Stomach smooth muscle (tissue), 2 donors: ENCODE measurements at regions not wholly inside any gene's neighbourhood (a gene's known extent, or its start where the extent isn't known, plus 50 kb on each side); places are given as distances from the start of the nearest gene placed in this dataset.

ENCODE experiments used
- H3K27ac ChIP-seq: one replicate; pipeline ENCODE4 v1.7.0; 2013; ENCODE audit warnings: mild to moderate bottlenecking, low read length, inconsistent platforms
- H3K27me3 ChIP-seq, 2 donors: one replicate each; pipeline ENCODE4 v1.7.0; 2013; ENCODE audit warnings: low read length in 2 of 2; ENCODE audit not compliant: insufficient read depth in 2 of 2, control insufficient read depth in 1 of 2
- H3K36me3 ChIP-seq, 2 donors: one replicate each; pipeline ENCODE4 v1.7.0; 2013; ENCODE audit warnings: low read length in 2 of 2; ENCODE audit not compliant: control insufficient read depth in 2 of 2, insufficient read depth in 2 of 2
- H3K4me1 ChIP-seq: one replicate; pipeline ENCODE4 v1.7.0; 2013; ENCODE audit warnings: low read length; ENCODE audit not compliant: control insufficient read depth, insufficient read depth
- H3K4me3 ChIP-seq, 2 donors: one replicate each; pipeline ENCODE4 v1.7.0; 2013; ENCODE audit warnings: low read length in 2 of 2
- H3K9ac ChIP-seq, 2 donors: one replicate each; pipeline ENCODE4 v1.7.0; 2013; ENCODE audit warnings: low read length in 2 of 2, mild to moderate bottlenecking in 1 of 2
- H3K9me3 ChIP-seq, 2 donors: one replicate each; pipeline ENCODE4 v1.7.0; 2013; ENCODE audit warnings: low read length in 2 of 2; ENCODE audit not compliant: control insufficient read depth in 2 of 2
- donor health status: healthy.
- donor health status: Pancreatic carcinoma.

DNA sequence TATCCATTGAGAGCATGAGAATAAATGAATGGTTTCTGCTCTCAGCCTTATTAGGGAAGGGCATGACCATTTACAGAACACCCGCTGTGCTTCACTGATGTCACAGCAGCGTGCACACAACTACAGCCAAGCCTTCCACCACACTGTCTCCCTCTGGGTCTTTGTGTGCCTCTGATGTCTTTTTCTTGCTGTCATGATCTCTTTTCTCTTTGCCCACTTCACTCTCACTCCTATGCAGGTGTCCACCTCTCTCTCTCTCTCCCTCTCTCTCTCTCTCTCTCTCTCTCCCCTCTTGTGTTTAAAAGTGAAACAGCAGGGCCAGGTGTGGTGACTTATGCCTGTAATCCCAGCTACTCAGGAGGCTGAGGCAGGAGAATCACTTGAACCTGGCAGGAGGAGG lies 232.5 kb upstream of the JUN start:
- no peaks in the 10 kb centered on the region for H3K36me3 ChIP-seq
- no peaks in the 10 kb centered on the region for H3K27me3 ChIP-seq
- no peak overlapping the region for H3K27ac ChIP-seq
- H3K4me1 ChIP-seq: peaks cover 21% of the 10 kb centered on the region
- no peak overlapping the region for H3K4me3 ChIP-seq
- no peak overlapping the region for H3K9ac ChIP-seq
- H3K9me3 ChIP-seq: peaks cover 0 to 4% of the 10 kb centered on the region in 2 donors

DNA sequence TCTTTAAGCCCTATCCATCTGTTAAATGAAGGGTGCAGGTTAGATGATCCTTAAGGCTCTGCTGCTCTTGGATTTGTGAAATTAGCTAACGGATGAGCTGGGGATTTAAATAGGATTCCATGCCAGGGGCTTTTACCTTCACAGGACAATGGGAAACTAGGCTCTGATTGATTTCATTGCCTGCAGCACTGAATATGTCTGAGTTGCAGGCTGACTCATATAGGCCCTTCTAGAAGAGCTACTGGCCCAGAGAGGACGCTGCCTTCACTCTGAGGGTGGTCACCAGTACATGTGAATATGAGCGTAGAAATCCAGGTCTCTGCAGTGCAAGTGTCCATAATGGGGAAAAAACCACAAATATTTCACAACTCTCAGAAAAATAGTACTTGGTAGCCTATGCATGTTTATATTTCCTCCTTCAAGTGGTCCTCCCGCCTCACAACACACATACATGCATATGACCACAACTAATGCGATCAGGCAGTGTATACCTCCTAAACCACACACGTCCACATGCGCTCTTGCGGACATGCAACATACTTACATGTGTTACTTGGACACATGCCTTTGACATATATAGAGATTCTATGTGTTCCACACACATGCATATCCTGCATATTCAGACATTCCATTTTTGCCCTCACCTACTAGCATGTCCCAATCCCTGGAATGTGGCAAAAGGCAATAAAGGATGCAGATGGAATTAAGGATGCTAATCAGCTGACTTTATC lies 233.8 kb upstream of the JUN start:
- no peaks in the 10 kb centered on the region for H3K27me3 ChIP-seq
- H3K9ac ChIP-seq: no peak overlapping the region
- H3K9me3 ChIP-seq: peaks cover 0 to 4% of the 10 kb centered on the region in 2 donors
- no peak overlapping the region for H3K27ac ChIP-seq
- H3K4me1 ChIP-seq: peaks cover 21% of the 10 kb centered on the region
- H3K36me3 ChIP-seq: no peaks in the 10 kb centered on the region
- no peak overlapping the region for H3K4me3 ChIP-seq

DNA sequence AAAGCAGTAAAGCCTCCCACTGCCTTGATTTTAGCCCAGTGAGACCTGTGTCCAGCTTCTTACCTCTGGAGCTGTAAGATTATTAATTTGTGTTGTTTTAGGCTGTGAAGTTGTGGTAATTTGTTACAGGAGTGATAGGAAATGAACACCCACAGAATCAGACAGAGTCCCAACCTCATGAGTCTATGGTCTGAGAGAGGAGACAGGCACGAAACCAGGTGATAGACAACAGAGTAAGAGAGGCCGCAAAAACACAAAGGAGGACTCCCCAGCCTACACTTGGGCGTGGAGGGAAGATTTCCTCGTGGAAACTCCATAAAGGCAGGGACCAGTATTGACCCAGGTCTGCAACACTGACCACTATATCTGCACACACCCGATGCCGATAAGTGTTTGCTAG lies 234.6 kb upstream of the JUN start:
- no peaks in the 10 kb centered on the region for H3K36me3 ChIP-seq
- no peak overlapping the region for H3K9ac ChIP-seq
- H3K27me3 ChIP-seq: no peaks in the 10 kb centered on the region
- peaks cover 15% of the 10 kb centered on the region for H3K4me1 ChIP-seq
- H3K27ac ChIP-seq: no peak overlapping the region
- no peak overlapping the region for H3K4me3 ChIP-seq
- peaks cover 0 to 4% of the 10 kb centered on the region in 2 donors for H3K9me3 ChIP-seq

DNA sequence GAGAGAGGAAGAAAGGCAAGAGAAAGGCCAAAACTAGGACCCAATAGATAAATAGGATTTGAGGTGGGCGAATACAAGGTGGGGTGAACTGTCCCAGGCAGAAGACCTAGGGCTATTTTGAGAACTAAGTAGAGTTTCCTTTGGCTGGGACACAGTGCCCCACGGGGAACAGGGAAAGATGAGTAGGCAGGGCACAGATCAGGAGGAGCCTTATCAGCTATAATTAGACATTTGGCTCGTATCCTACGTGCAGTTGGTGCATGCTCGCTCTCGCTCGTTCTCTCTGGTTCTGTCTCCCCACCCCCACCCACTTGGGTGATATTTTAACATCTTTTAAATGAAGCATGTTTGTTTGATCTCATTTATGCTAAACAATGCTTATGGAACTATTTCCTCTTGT lies 235.0 kb upstream of the JUN start:
- Histone ChIP-seq H3K4me1 (peaks cover 11% of the 10 kb centered on the region), H3K27ac (no peak overlapping the region), H3K9ac (no peak overlapping the region), H3K27me3 (no peaks in the 10 kb centered on the region), H3K4me3 (no peak overlapping the region), H3K36me3 (no peaks in the 10 kb centered on the region), H3K9me3 (peaks cover 0 to 4% of the 10 kb centered on the region in 2 donors)

DNA sequence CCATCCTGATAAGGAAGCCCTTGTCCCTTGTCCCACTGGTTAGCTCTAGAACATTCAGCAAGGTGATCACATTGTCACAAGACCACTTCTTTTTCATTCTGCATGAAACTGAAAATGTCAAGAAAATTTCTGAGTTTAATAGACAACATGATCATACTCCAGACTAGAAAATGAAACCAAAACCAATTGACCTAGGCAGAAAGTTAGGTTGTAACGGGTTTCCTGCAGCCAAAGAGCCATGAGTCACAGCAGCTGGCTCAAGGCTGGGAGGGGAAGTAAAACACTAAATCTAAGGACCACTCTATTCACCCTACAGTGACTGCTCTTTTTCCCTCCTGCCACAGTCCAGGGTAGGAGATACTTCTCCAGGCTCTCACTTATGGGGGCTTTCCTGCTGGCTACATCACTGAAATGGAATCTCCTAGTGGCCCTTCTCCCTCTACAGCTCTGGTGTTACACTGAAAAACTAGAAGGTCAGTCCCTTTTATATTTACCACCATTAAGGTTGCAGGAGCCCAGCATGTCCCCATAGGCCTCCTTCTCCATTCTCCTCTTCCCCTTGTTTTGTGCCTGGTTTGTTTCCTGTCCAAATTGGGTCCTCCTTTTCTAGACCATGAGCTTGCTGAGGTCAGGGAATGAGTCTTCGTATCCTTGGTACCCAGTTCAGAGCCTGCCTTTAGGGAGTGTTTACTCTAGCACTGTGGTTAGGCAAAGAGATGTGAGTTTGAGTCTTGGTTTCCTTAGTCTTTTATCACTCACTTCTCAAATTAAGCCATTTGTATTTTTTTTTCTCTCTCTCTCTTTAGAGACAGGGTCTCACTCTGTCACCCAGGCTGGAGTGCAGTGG lies 236.5 kb upstream of the JUN start:
- Histone ChIP-seq H3K4me1 (peaks cover 11% of the 10 kb centered on the region), H3K9me3 (peaks cover 0 to 4% of the 10 kb centered on the region in 2 donors), H3K36me3 (no peaks in the 10 kb centered on the region), H3K4me3 (peak overlapping the region; percentile 45 to 64), H3K27me3 (no peaks in the 10 kb centered on the region), H3K27ac (peak overlapping the region; percentile 37), H3K9ac (peak overlapping the region in 1 of 2 donors; percentile 41)

DNA sequence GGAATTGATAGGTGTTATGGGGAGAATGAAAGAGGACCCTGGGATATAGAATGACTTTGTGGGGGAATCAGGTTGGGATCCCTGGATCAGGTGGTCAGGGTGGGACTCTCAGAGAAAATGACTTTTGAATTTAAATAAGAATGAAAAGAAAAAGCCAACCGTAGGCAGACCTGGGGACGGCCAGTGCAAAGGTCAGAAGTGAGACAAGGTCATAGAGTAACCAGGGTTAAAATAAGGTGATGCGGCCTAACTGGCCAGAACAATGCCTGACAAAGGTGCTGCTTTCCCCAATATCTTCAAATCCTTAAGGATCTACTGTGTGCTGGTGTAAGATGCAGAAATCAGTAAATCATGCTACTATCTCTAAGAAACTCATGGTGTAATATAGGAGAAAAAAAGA lies 238.4 kb upstream of the JUN start:
- Histone ChIP-seq H3K4me1 (peaks cover 15% of the 10 kb centered on the region), H3K27me3 (no peaks in the 10 kb centered on the region), H3K36me3 (no peaks in the 10 kb centered on the region), H3K9ac (no peak overlapping the region), H3K27ac (no peak overlapping the region), H3K4me3 (no peak overlapping the region), H3K9me3 (peaks cover 0 to 4% of the 10 kb centered on the region in 2 donors)

DNA sequence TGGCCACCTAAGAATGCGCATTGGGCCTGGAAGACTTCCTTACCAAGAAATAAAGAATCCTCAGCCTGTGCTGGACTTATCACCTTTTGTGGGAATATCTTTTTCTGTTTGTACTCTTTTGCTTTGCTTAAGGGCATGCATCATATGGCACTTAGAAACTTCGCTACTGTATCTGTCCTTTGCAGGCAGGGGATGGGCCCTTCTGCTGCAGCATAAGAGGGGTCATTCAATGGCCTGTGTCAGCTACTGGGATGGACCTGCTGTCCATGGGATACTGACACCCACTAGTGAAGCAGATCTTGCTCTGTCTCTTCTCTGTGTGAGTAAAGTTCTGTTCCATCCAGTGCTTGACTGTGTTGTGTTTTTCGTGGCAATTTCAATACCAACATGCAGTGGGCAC lies 239.0 kb upstream of the JUN start:
- peaks cover 0 to 3% of the 10 kb centered on the region in 2 donors for H3K9me3 ChIP-seq
- H3K4me1 ChIP-seq: peaks cover 15% of the 10 kb centered on the region
- H3K4me3 ChIP-seq: no peak overlapping the region
- no peak overlapping the region for H3K27ac ChIP-seq
- no peaks in the 10 kb centered on the region for H3K27me3 ChIP-seq
- H3K36me3 ChIP-seq: no peaks in the 10 kb centered on the region
- H3K9ac ChIP-seq: no peak overlapping the region

DNA sequence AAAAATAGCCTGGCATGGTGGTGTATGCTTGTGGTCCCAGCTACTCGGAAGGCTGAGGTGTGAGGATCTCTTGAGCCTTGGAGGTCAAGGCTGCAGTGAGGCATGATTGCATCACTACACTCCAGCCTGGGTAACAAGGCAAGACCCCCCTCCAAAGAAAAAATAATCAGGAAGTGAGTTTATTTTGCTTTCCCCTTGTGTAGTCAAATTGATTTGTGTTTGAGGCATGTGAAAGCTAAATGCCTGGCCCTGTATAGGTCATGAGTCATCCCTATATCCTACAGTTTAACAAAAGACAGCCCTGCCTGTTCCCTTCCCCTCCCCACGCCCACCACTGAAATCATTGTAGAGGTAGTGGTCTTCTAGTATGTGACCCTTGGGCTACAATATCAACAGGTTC lies 241.4 kb upstream of the JUN start:
- Histone ChIP-seq H3K27me3 (no peaks in the 10 kb centered on the region), H3K4me1 (peaks cover 8% of the 10 kb centered on the region), H3K27ac (no peak overlapping the region), H3K36me3 (no peaks in the 10 kb centered on the region), H3K9ac (no peak overlapping the region), H3K4me3 (no peak overlapping the region), H3K9me3 (no peaks in the 10 kb centered on the region)

DNA sequence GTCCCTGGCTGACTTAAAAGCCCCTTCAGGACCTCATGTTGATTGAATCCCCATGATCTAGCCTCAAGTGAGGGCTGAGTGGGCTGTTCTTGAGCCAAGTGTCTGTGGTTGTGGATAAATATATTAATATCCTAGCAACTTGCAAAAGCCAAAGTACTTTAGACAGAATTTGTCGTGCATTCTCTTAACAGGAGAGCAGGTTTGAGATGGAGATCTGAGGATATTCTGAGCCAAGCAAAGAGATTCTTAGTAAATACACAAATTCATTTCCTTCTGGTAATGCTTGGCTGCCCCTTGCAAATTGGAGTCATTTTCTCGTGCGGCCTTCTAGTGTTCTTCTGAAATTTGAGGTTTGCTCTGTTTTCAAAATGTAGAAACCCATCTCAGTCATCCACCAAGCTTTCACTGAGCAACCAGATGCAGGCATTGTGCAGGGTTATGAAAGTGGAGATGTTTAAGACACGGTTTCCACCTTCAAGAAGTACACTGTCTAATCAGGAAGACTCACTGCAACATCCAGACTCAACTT lies 242.1 kb upstream of the JUN start:
- Histone ChIP-seq H3K9me3 (no peaks in the 10 kb centered on the region), H3K9ac (no peak overlapping the region), H3K36me3 (no peaks in the 10 kb centered on the region), H3K27me3 (no peaks in the 10 kb centered on the region), H3K27ac (peak overlapping the region; percentile 0), H3K4me1 (peaks cover 4% of the 10 kb centered on the region), H3K4me3 (no peak overlapping the region)

DNA sequence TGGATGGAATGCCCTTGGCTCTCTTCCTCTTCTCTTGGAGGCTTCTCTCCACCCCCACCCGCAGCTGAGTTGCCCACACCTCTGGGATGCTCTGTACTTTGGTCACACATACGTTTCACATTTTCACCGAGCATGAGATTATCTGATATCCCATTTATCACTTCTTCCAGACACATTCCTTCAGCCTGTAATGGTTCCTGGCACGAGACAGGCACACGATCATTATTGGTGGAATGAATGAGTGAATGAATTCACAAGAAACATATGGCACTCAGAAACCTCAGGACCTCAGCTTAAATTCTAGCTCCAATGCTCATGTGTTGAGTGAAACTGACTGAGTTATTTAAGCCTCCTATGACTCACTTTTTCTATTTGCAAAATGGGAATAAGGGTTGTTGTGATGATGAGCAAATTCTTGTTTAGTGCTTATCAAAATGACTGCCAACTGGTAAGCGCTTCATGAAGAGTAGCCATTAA lies 242.7 kb upstream of the JUN start:
- Histone ChIP-seq H3K27me3 (no peaks in the 10 kb centered on the region), H3K4me3 (no peak overlapping the region), H3K27ac (peak overlapping the region; percentile 0), H3K4me1 (peaks cover 4% of the 10 kb centered on the region), H3K36me3 (no peaks in the 10 kb centered on the region), H3K9ac (no peak overlapping the region), H3K9me3 (no peaks in the 10 kb centered on the region)
